Astrocyte (in vitro differentiated cells and primary cell): ENCODE measurements at regions not wholly inside any gene's neighbourhood (a gene's known extent, or its start where the extent isn't known, plus 50 kb on each side); places are given as distances from the start of the nearest gene placed in this dataset.

Experiments
- DNase-seq: peaks from one replicate; pipeline ENCODE4 v3.0.0-alpha.2; 2010; ENCODE audit warnings: low read depth
- FAIRE-seq: peaks from 2 replicates; lab custom pipeline; 2011; peaks lifted over from hg19 to GRCh38; lab: Jason Lieb, UNC
- H2AFZ ChIP-seq: 2 replicates; pipeline ENCODE4 v1.6.0; 2012; ENCODE audit warnings: low read depth, low read length, inconsistent platforms
- H3K27ac ChIP-seq: 2 replicates; pipeline ENCODE4 v1.5.1; 2011; ENCODE audit warnings: low read depth, low read length, inconsistent platforms
- H3K27me3 ChIP-seq: 2 replicates; pipeline ENCODE4 v1.6.0; 2011; ENCODE audit warnings: low read length, inconsistent platforms; ENCODE audit not compliant: insufficient read depth
- H3K36me3 ChIP-seq: 2 replicates; pipeline ENCODE4 v1.5.1; 2011; ENCODE audit warnings: low read length, inconsistent platforms; ENCODE audit not compliant: insufficient read depth
- H3K4me1 ChIP-seq: 2 replicates; pipeline ENCODE4 v1.5.1; 2011; ENCODE audit warnings: low read length, inconsistent platforms; ENCODE audit not compliant: insufficient read depth
- H3K4me2 ChIP-seq: 2 replicates; pipeline ENCODE4 v1.6.0; 2012; ENCODE audit warnings: low read length, inconsistent platforms
- H3K4me3 ChIP-seq: 2 replicates; pipeline ENCODE4 v1.5.1; 2011; ENCODE audit warnings: low read depth, mild to moderate bottlenecking, low read length, inconsistent platforms; ENCODE audit not compliant: insufficient read depth
- H3K79me2 ChIP-seq: 2 replicates; pipeline ENCODE4 v1.6.0; 2012; ENCODE audit warnings: mild to moderate bottlenecking, low read length, inconsistent platforms; ENCODE audit not compliant: insufficient read depth
- H3K9ac ChIP-seq: 2 replicates; pipeline ENCODE4 v1.6.0; 2012; ENCODE audit warnings: mild to moderate bottlenecking, low read length, inconsistent platforms
- H3K9me3 ChIP-seq: 2 replicates; pipeline ENCODE4 v1.5.1; 2012; ENCODE audit warnings: low read depth, mild to moderate bottlenecking, low read length, inconsistent platforms; ENCODE audit not compliant: insufficient read depth
- H4K20me1 ChIP-seq: 2 replicates; pipeline ENCODE4 v1.6.0; 2012; ENCODE audit warnings: low read length, inconsistent platforms; ENCODE audit not compliant: insufficient read depth
- H3K27ac Mint-ChIP-seq: one replicate; pipeline ENCODE4 v1.8.0; 2021; ENCODE audit warnings: mild to moderate bottlenecking, mixed read lengths; ENCODE audit not compliant: unreplicated experiment
- H3K27me3 Mint-ChIP-seq: one replicate; pipeline ENCODE4 v1.8.0; 2021; ENCODE audit warnings: low read depth, mixed read lengths; ENCODE audit not compliant: unreplicated experiment
- H3K36me3 Mint-ChIP-seq: one replicate; pipeline ENCODE4 v1.8.0; 2021; ENCODE audit warnings: low read depth, mixed read lengths; ENCODE audit not compliant: unreplicated experiment
- H3K4me1 Mint-ChIP-seq: one replicate; pipeline ENCODE4 v1.8.0; 2021; ENCODE audit warnings: low read depth, mixed read lengths; ENCODE audit not compliant: unreplicated experiment
- H3K4me3 Mint-ChIP-seq: one replicate; pipeline ENCODE4 v1.8.0; 2021; ENCODE audit warnings: mild to moderate bottlenecking, moderate library complexity, mixed read lengths; ENCODE audit not compliant: unreplicated experiment
- H3K9me3 Mint-ChIP-seq: one replicate; pipeline ENCODE4 v1.8.0; 2021; ENCODE audit warnings: mild to moderate bottlenecking, mixed read lengths; ENCODE audit not compliant: unreplicated experiment
- CTCF ChIP-seq: IDR thresholded peaks from 2 replicates; pipeline ENCODE4 v1.5.1; 2011; ENCODE audit warnings: low read depth, mild to moderate bottlenecking, inconsistent platforms, low read length, moderate library complexity; ENCODE audit not compliant: insufficient read depth
- EZH2 ChIP-seq: IDR thresholded peaks from 2 replicates; pipeline ENCODE4 v1.6.1; 2012; ENCODE audit warnings: mild to moderate bottlenecking, low read length, inconsistent platforms; ENCODE audit not compliant: insufficient read depth

DNA sequence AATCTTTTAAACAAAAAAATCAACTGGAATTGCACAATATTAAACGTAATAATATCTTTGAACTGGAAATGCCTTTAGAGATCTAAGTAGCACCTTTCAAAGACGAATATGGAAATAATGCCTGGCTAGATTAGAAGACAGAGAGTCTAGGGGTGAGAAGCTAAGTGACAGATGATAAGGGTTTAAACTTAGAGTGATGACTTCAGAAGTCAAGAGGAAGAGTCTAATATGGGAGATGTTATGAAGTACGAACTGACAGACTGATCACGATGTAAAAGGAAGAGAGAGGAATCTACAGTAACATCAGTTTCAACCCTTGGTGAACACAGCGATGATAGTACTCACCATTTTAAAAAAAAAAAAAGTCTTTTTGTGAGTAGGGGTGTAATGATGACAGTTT is 57.9 kb downstream of the HINT1 start:
- no peaks in the 10 kb centered on the region for H3K27me3 ChIP-seq
- no peaks in the 10 kb centered on the region for H3K4me1 ChIP-seq
- Mint-ChIP-seq H3K36me3 (no peaks in the 10 kb centered on the region), H3K4me3 (no peak overlapping the region), H3K27ac (no peak overlapping the region), H3K4me1 (peaks cover 7% of the 10 kb centered on the region), H3K9me3 (no peaks in the 10 kb centered on the region), H3K27me3 (no peaks in the 10 kb centered on the region)
- no peaks in the 10 kb centered on the region for H3K9me3 ChIP-seq
- H3K36me3 ChIP-seq = no peaks in the 10 kb centered on the region
- H3K4me3 ChIP-seq = no peak overlapping the region
- FAIRE-seq (no peak), DNase-seq (no peak)
- TF ChIP-seq EZH2 (no peak), CTCF (no peak)
- H3K4me2 ChIP-seq = no peak overlapping the region
- no peak overlapping the region for H3K9ac ChIP-seq
- H4K20me1 ChIP-seq = no peaks in the 10 kb centered on the region
- H3K27ac ChIP-seq = no peak overlapping the region
- H3K79me2 ChIP-seq = no peaks in the 10 kb centered on the region
- H2AFZ ChIP-seq = no peak overlapping the region

DNA sequence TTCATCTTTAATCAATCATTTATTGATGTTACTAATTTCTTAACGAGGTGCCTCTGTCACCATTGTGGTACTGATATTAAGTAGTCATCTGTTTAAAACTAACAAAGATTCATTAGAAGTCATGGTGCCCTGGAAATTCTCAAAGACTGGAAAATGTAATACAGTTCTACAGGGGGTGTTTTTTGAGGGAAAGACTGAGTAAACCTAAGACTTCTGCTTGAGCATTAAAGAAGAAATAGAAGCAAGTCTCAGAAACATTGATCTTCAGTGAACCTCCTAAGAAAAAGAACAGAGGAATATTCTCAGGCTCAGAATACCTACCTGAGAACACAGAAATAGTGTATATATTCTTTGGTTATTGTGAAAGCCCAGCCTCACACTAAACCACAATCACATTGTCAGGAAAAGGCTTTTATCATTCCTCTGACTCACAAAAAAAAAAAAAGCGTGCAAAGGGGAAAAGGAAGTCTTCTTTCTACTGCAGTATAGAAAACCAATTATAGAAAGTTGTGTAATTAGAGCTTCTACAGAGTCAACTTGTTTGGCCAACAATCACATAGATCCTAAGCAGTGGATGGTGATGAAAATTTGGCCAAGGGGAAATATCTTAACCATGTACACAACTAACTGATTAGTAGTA is 60.8 kb downstream of the HINT1 start:
- no peak overlapping the region for H3K4me2 ChIP-seq
- H2AFZ ChIP-seq = no peak overlapping the region
- H3K4me1 ChIP-seq = no peaks in the 10 kb centered on the region
- TF ChIP-seq CTCF = no peak
- no peak for TF ChIP-seq EZH2
- H3K36me3 Mint-ChIP-seq = no peaks in the 10 kb centered on the region
- H3K27me3 ChIP-seq = no peaks in the 10 kb centered on the region
- no peaks in the 10 kb centered on the region for H3K36me3 ChIP-seq
- no peaks in the 10 kb centered on the region for H3K27me3 Mint-ChIP-seq
- FAIRE-seq (no peak), DNase-seq (no peak)
- H3K79me2 ChIP-seq = no peaks in the 10 kb centered on the region
- H3K4me3 ChIP-seq = no peak overlapping the region
- peaks cover 7% of the 10 kb centered on the region for H3K4me1 Mint-ChIP-seq
- H4K20me1 ChIP-seq = no peaks in the 10 kb centered on the region
- H3K9me3 Mint-ChIP-seq = no peaks in the 10 kb centered on the region
- no peak overlapping the region for H3K9ac ChIP-seq
- H3K9me3 ChIP-seq = no peaks in the 10 kb centered on the region
- no peak overlapping the region for H3K27ac ChIP-seq
- no peak overlapping the region for H3K4me3 Mint-ChIP-seq
- no peak overlapping the region for H3K27ac Mint-ChIP-seq
